ENCODE measurements at regions not wholly inside any gene's neighbourhood (a gene's known extent, or its start where the extent isn't known, plus 50 kb on each side); places are given as distances from the start of the nearest gene placed in this dataset.

- DNase-seq (ENCODE audit: low read depth): no peak
These were observed 618.6 kb downstream of the TLL1 start for GRCh38 chr4:166491635-166492034.

DNA sequence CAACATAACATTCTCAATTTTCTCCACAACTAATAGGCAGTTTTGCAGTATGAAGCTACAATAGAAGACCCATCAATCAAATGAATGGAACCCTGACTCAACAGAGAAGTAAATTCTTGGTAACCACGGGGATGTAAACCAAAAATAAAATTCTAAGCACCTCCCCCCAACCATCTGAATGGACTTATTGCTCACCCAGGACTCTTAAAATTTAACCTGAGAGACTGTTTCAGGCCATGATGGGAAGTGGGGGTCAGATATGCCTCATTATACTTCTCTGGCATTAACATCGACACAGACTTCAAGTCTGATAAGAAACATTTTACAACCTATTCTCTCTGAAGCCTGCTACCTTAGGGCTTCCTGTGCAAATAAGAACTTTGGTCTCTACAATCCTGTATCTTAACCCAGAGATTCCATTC, 620.9 kb downstream of the TLL1 start:
- DNase-seq (ENCODE audit: low read depth): no peak

- no peak for DNase-seq (ENCODE audit: low read depth)
These were observed 625.5 kb downstream of the TLL1 start for GRCh38 chr4:166498546-166498945.

- no peak for DNase-seq (ENCODE audit: low read depth)
These were observed 626.8 kb downstream of the TLL1 start for GRCh38 chr4:166499820-166500219.

DNA sequence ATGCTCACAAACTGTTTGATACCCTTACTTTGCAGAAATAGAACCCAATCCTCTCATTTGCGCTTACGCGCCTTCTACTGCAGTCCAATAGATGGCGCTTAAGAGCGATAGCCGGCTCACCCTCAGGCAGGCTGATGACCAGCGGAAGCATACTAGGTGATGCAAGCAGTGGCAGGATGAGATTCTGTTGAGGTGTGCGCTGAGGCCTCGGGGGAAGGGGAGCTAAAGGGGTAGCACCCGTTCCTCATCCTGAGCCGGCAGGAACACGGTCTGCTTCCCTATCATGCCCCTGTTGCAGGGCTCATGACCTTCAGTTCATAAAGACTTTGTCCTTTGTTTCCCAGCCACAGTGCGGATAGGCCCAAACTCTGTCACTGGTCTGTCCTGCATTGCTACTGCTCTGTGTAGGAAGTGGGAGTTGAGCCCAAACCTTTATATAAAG, 628.9 kb downstream of the TLL1 start:
- no peak for DNase-seq (ENCODE audit: low read depth)

GRCh38 chr4:166502660-166503059, 629.6 kb downstream of the TLL1 start:
- DNase-seq (ENCODE audit: low read depth): no peak

DNA sequence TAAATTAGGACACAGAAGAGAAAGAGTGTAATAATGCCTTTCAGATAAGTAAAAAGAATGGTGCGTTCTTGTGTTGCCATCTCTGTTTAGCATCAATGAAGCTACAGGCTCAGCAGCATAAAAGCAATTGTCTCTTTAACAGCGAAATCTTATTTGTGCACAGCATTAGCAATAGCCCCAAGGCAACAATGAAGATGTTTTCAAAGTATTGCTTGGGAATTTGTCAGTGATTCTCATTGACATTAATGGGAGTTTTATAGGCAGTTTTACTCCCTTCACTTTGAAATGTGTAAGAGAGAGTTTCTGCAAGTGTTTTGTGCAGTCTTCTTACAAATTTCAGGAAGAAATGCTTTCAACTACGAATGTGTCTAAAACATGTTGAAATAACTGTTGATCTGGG, 633.0 kb downstream of the TLL1 start:
- no peak for DNase-seq (ENCODE audit: low read depth)

GRCh38 chr4:166512267-166512666, 639.2 kb downstream of the TLL1 start:
- DNase-seq (ENCODE audit: low read depth): no peak

DNA sequence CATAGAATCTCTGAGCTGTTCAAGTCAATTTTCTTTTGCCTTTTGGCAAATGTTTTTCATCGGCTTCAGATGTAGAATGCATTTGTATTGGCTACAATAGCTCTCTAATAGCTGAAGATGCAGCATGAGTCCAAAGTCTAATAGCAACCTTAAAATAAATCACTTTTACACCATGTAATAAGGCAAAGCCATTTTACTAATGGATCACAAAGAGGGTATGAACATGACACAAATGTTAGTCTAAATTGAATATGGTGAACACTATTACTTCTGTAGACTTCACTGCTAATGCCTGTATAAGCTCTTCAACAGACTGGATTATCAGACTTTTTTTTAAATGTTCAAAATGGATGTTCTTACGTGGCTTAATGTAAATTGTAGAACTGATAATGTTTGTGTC, 645.3 kb downstream of the TLL1 start:
- DNase-seq (ENCODE audit: low read depth): no peak

DNA sequence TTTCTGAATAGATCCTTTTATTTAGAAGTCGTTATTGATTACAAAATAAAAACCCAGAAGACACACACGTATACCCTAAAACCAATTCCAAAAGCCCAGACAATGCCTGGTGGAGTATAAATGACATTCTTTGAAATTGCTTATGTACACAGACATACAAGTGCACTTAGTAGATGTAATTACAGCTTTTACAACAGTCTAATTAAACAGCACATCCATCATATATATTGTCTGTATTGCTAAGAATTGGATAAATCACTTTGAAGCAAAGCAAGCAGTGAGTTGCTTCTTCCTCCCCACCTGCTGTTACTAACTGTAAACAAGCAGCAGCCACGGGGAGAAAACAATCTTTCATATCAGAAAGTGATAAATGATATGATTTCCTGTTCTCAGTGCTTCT, 645.7 kb downstream of the TLL1 start:
- no peak for DNase-seq (ENCODE audit: low read depth)

DNA sequence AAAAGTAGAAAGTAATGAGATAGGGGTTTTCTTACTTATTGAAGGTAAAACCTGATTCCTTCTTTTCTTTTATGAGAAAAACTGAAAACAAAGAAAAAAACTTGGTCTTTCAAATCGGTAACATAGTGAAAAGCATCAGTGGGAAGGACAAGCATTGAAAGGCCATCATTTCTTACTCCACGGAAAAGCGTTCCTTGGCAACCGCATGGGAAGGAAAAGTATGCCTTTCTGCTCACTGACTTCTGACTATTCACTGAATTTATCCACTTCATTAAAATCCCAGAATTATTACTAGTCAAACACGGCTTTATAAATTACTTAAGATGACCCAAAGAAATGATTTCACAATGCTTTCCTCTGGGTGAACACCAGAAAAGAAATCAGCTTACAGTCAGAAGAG, 646.7 kb downstream of the TLL1 start:
- DNase-seq (ENCODE audit: low read depth): no peak

DNA sequence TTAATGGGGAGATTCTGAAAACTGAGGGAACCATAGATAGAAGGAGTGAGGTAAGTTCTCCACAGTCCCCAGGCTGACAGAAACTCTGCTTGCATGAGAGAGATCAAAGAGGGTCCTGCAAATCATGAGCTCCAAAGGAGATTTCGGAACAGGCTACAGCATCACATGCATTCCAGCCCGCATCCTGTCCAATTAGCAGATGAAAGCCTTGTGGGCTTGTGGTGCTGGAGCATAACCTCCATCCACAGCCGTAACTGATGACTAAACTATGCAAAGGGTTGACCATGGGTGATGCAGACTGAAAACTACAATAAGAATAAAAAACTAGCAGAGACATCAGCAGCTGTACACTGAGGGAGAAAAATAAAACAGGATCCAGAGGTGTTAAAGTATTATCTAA, 654.5 kb downstream of the TLL1 start:
- DNase-seq (ENCODE audit: low read depth): no peak

DNA sequence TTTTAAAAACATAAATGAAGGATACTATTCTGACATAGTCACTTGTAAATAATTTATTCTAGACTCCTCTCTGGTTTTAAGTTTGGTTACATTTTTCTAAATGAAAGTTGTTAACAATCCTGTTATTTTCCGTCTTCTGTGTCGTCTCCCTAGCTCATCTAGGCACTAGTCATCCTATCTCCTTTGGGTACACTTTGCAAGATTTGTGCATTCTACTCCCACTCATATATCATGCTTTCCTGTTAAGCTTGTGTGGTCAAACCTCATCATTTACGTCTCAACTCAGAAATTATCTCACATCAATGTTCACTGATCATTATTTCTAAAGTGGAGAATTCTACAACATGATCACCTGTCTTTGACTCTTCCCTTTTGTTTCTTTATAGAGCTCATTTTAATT, 658.7 kb downstream of the TLL1 start:
- DNase-seq (ENCODE audit: low read depth): no peak

DNA sequence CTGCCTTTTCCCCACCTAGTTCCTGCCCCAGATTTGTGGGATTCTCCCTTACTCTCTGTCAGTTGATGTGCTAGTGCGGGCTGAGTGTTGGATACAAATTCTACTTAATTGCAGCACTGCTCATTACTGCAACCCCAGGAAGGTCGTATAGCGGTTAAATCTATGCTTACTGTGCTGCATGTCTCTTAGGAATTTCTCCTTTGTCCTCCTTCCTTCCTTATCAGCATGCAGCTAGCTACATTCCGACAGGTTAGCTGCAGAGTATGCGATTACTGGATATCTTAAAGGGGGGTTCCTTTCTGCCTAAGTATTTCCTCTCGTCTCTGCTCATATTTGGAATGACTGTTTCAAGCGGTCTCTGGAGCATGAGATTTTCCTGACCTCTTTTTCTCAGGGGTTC, 662.8 kb downstream of the TLL1 start:
- DNase-seq (ENCODE audit: low read depth): no peak

GRCh38 chr4:166538491-166539005, 665.5 kb downstream of the TLL1 start:
- no peak for DNase-seq (ENCODE audit: low read depth)

DNA sequence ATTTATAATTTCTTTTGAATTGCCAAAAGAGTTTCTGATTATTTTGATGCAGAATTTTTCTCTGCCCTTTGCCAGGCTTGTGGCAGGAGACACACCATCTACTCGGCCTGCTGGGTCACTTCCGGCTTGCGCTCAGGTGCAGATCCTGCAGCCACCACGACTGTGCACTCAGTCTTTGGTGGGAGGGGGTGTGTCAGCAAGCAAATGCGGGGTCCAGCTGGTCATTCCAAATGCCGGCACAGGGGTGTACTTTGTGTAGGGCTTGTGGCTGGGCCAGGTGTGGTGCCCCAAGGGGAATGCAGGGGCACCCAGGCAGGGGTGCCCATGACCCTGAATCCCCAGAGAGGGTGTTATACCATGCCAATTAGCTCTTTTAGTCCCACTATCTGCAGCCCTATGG, 673.0 kb downstream of the TLL1 start:
- no peak for DNase-seq (ENCODE audit: low read depth)

DNA sequence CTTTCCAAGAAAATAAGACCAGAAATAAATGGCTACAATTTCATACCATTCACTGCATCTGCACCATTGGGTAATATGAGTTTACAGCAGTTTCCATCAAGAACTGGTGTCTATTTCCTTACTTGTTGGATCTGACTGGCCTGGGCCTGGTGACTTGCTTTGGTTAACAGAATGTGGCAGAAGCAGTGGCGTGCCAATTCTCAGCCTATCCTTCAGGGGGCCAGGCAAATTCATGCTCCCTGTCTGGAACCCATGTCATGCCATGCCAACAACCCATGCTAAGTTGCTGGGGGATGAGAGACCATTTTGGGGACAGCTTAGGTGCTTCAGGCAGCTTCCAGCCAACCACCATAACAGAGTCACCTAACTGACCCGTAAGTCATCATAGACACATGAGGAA, 656.7 kb downstream of the SPOCK3 start:
- DNase-seq (ENCODE audit: low read depth): no peak

GRCh38 chr4:166585491-166585890, 648.8 kb downstream of the SPOCK3 start:
- DNase-seq (ENCODE audit: low read depth): no peak

- no peak for DNase-seq (ENCODE audit: low read depth)
These were observed 639.9 kb downstream of the SPOCK3 start for GRCh38 chr4:166594326-166594946.

- no peak for DNase-seq (ENCODE audit: low read depth)
These were observed 634.0 kb downstream of the SPOCK3 start for GRCh38 chr4:166600264-166600663.

DNA sequence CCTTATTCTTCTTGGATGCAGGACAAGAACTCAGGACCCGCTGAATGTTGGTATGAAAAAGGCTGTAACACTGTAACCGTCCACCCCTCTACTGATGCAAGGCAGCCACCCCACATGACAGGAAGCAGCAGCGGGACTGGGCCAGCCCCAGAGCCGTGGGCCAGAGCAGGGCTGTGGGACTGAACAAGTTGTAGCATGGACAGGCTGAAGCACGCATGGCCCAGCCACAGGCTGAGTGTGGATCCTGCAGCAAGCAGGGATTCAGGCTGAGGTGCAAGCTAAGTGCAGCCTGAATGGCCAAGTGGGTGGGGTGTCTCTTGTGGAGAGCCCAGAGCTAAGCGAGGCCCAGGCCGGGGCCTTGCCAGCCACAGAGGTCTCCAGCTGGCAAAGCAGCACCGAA, 632.2 kb downstream of the SPOCK3 start:
- DNase-seq (ENCODE audit: low read depth): no peak

DNA sequence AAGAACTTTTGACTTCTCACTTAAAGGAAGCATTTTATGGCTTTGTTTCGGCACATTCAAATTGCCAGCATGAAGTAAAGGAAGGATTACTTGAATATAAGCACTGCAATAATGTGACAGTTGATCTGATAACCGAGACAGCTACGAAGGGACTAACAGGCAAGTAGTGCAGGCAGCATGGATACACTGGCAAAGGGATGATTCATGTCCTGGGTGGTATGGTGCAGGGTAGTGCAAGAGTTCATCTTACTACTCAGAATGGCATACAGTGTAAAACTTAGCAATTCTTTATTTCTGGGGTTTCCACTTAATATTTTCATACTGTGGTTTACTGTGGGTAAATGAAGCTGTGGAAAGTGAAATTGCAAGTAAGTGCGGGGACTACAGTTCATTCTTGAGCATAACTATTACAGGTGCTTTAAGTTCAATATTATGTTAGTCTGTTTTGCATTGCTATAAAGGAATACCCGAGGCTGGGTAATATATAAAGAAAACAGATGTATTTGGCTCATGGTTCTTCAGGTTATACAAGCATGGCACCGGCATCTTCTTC, 611.8 kb downstream of the SPOCK3 start:
- DNase-seq (ENCODE audit: low read depth): no peak

- DNase-seq (ENCODE audit: low read depth): no peak
These were observed 609.2 kb downstream of the SPOCK3 start for GRCh38 chr4:166625018-166625637.

DNA sequence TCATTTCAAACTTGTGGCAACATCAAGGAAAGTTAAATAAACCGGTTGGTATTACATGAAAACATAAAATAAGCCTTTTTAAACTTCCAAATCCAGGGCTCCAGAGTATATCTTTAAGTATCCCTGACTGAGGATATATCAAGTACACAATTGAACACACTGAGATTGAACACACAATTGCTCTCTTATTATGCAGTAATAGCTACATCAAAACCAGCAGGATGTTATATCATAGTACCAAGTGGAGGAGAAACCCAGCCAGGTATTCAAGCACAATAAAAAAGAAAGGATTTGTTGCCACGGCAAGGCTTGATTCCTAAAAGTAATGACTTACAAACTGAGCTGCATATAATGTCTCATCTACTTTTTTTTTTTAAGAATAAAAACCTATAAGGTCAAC, 605.8 kb downstream of the SPOCK3 start:
- no peak for DNase-seq (ENCODE audit: low read depth)

All from GM04504 (cell line).